Loucy (cell line): ENCODE measurements at regions not wholly inside any gene's neighbourhood (a gene's known extent, or its start where the extent isn't known, plus 50 kb on each side); places are given as distances from the start of the nearest gene placed in this dataset.

ENCODE experiments used
- EZH2phosphoT487 ChIP-seq: fragments of 200-600 bp; IDR thresholded peaks from 2 replicates; pipeline ENCODE4 v1.6.1; 2018; ENCODE audit warnings: antibody characterized with exemption, mild to moderate bottlenecking, moderate library complexity, borderline replicate concordance
- TF ChIP-seq, protein P1 (sequence below): fragments of 200-600 bp; sonication (generic); conservative IDR thresholded peaks from 2 replicates; pipeline ENCODE4 v1.5.1; 2014; ENCODE audit warnings: mild to moderate bottlenecking, antibody characterized with exemption, low read length

DNA sequence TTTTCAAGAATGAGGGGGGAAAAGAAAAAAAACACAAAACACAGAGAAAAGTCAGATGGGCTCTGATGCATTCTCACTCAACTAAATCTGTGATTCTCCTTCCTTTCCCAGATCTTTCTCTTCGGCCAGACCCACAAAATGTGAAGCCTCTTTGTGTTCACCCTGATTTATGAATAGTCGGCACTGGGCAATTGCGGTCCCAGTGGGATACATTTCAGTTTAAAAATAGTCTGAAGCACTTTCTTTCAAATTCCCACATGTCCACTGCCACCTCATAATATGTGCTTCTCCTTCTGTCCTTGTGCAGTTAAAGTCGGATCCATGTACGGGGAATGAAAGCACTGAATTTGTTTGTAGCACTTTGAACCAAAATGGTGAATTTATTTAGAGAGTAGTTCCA lies 995.4 kb upstream of the WWC1 start:
- TF ChIP-seq, protein P1, sequence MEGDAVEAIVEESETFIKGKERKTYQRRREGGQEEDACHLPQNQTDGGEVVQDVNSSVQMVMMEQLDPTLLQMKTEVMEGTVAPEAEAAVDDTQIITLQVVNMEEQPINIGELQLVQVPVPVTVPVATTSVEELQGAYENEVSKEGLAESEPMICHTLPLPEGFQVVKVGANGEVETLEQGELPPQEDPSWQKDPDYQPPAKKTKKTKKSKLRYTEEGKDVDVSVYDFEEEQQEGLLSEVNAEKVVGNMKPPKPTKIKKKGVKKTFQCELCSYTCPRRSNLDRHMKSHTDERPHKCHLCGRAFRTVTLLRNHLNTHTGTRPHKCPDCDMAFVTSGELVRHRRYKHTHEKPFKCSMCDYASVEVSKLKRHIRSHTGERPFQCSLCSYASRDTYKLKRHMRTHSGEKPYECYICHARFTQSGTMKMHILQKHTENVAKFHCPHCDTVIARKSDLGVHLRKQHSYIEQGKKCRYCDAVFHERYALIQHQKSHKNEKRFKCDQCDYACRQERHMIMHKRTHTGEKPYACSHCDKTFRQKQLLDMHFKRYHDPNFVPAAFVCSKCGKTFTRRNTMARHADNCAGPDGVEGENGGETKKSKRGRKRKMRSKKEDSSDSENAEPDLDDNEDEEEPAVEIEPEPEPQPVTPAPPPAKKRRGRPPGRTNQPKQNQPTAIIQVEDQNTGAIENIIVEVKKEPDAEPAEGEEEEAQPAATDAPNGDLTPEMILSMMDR, result no peak
- TF ChIP-seq EZH2phosphoT487, result no peak
